Brain microvascular endothelial cell (primary cell): ENCODE measurements at regions not wholly inside any gene's neighbourhood (a gene's known extent, or its start where the extent isn't known, plus 50 kb on each side); places are given as distances from the start of the nearest gene placed in this dataset.

ENCODE experiments used
- DNase-seq: peaks from one replicate; pipeline ENCODE4 v3.0.0-alpha.2; 2020
- H3K27ac ChIP-seq: fragments of 250-450 bp; sonication (Bioruptor Pico); 2 replicates; pipeline ENCODE4 v1.5.1; 2020; ENCODE audit warnings: mild to moderate bottlenecking, moderate library complexity
- H3K27me3 ChIP-seq: fragments of 250-450 bp; sonication (Bioruptor Pico); replicated peaks from 2 replicates; pipeline ENCODE4 v1.5.1; 2020; ENCODE audit warnings: mild to moderate bottlenecking
- H3K36me3 ChIP-seq: fragments of 250-450 bp; sonication (Bioruptor Pico); replicated peaks from 2 replicates; pipeline ENCODE4 v1.5.1; 2020; ENCODE audit warnings: mild to moderate bottlenecking
- H3K4me3 ChIP-seq: 2 replicates; pipeline ENCODE4 v1.5.1; 2011; ENCODE audit warnings: low read depth, mild to moderate bottlenecking, control low read depth, low read length, moderate library complexity
- CTCF ChIP-seq: IDR thresholded peaks from 2 replicates; pipeline ENCODE4 v1.5.1; 2011; ENCODE audit warnings: low read depth, mild to moderate bottlenecking, moderate library complexity, low read length, control low read depth, inconsistent platforms; ENCODE audit errors: missing control alignments
- in situ Hi-C: cut with HindIII; loops from 2 replicates; pipeline ENCODE4 v1.10.0; 2017; ENCODE audit warnings: low sequenced_read_pairs, low pct_ligation_motif_present

- Histone ChIP-seq H3K4me3 (no peak overlapping the region), H3K27me3 (no peaks in the 10 kb centered on the region), H3K36me3 (no peaks in the 10 kb centered on the region), H3K27ac (no peak overlapping the region)
- TF ChIP-seq CTCF, result no peak
- no peak for DNase-seq
- in situ Hi-C loops, result no loop called here
These were observed 180.6 kb downstream of the TFAP2C start for GRCh38 chr20:56809668-56810067.

- H3K27me3 ChIP-seq, result no peaks in the 10 kb centered on the region
- no peak overlapping the region for H3K27ac ChIP-seq
- in situ Hi-C loops, result no loop called here
- TF ChIP-seq CTCF, result no peak
- DNase-seq, result no peak
- no peak overlapping the region for H3K4me3 ChIP-seq
- H3K36me3 ChIP-seq, result no peaks in the 10 kb centered on the region
These were observed 181.0 kb downstream of the TFAP2C start for GRCh38 chr20:56810141-56810540.

- H3K27ac ChIP-seq, result no peak overlapping the region
- H3K36me3 ChIP-seq, result no peaks in the 10 kb centered on the region
- in situ Hi-C loops, result no loop called here
- TF ChIP-seq CTCF, result no peak
- DNase-seq, result no peak
- H3K27me3 ChIP-seq, result peaks cover 2% of the 10 kb centered on the region
- H3K4me3 ChIP-seq, result no peak overlapping the region
These were observed 186.7 kb downstream of the TFAP2C start for GRCh38 chr20:56815796-56816195.

- H3K36me3 ChIP-seq, result no peaks in the 10 kb centered on the region
- TF ChIP-seq CTCF, result no peak
- DNase-seq, result no peak
- peaks cover 2% of the 10 kb centered on the region for H3K27me3 ChIP-seq
- in situ Hi-C loops, result no loop called here
- no peak overlapping the region for H3K27ac ChIP-seq
- no peak overlapping the region for H3K4me3 ChIP-seq
These were observed 187.2 kb downstream of the TFAP2C start for GRCh38 chr20:56816349-56816748.

GRCh38 chr20:56817780-56818675 lies 188.9 kb downstream of the TFAP2C start:
- H3K27ac ChIP-seq, result no peak overlapping the region
- DNase-seq, result no peak
- H3K36me3 ChIP-seq, result no peaks in the 10 kb centered on the region
- no peak overlapping the region for H3K4me3 ChIP-seq
- peaks cover 2% of the 10 kb centered on the region for H3K27me3 ChIP-seq
- peak; percentile 16 for TF ChIP-seq CTCF
- in situ Hi-C loops, result no loop called here
